ENCODE measurements at regions not wholly inside any gene's neighbourhood (a gene's known extent, or its start where the extent isn't known, plus 50 kb on each side); places are given as distances from the start of the nearest gene placed in this dataset.

DNA sequence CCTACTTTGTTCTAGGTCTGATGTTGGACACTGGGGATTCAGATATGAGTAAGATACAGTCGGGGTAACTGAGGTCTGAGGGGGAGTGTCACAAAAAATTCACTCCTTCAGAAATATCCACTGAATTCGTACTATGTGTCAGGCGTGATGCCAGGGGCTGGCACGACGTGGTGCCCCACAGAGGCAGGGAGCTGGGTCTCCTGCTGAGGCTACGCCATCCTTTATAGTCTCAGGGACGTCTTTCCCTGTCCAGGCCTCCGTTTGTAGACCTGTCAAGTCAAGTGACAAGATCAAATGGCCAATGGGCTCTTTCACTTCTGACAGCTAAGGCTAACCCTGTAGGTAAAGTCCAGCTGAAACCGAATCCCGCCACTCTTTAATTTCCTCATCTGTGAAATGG lies 118.8 kb upstream of the SMIM23 start:
- no peak overlapping the region for H2BK5ac ChIP-seq (ENCODE audit: low read depth, low read length, poor library complexity, severe bottlenecking)
- H3K18ac ChIP-seq (ENCODE audit: low read depth, low read length) = no peak overlapping the region
- BruUV-seq (replicated peaks) = no TSS peak
- no peak overlapping the region for H4K8ac ChIP-seq (ENCODE audit: low read depth in 2 of 2, low read length in 2 of 2)
- no peaks in the 10 kb centered on the region for H3K9me3 ChIP-seq (ENCODE audit: control insufficient read depth, insufficient read depth, low read length)
- no peak overlapping the region for H2AK9ac ChIP-seq (replicated peaks; ENCODE audit: low read depth, low read length, poor library complexity)
- no peak overlapping the region for H2AK5ac ChIP-seq (ENCODE audit: low read depth, low read length)
- no peak overlapping the region for H2AFZ ChIP-seq (replicated peaks; ENCODE audit: low read length, poor library complexity)
- 0 out of 2 replicates have a peak, but pooled peaks cover 2% of the 10 kb centered on the region for H3K4me1 ChIP-seq (ENCODE audit: control insufficient read depth, insufficient read depth, low read length)
- no peak overlapping the region for H3K4me3 ChIP-seq (ENCODE audit: insufficient read depth, low read depth, low read length)
- H4K5ac ChIP-seq (ENCODE audit: low read depth, low read length) = no peak overlapping the region
- ChIA-PET POLR2A (ENCODE audit: unreplicated experiment) (no interaction called here), CTCF (no interaction called here)
- no peak overlapping the region for H3K4ac ChIP-seq (ENCODE audit: low read depth, low read length)
- H3K9me1 ChIP-seq (ENCODE audit: insufficient read depth, low read length) = no peaks in the 10 kb centered on the region; the same call in 1 of the 2 replicates
- H3K27me3 ChIP-seq (ENCODE audit: control insufficient read depth, insufficient read depth, low read length) = peaks cover 6% of the 10 kb centered on the region
- no peak overlapping the region for H2BK120ac ChIP-seq (ENCODE audit: low read depth, low read length)
- TF ChIP-seq BHLHE40 (IDR thresholded peaks at IDR 0.05; ENCODE audit: low read depth, low read length) (no peak), MAFK (IDR thresholded peaks at IDR 0.05; ENCODE audit: low read depth, low read length) (no peak), CEBPB (IDR thresholded peaks at IDR 0.05; ENCODE audit: low read depth, low read length) (no peak), SMC3 (IDR thresholded peaks at IDR 0.05; ENCODE audit: low read depth, low read length) (no peak), MAZ (IDR thresholded peaks at IDR 0.05; ENCODE audit: borderline replicate concordance, low read depth, low read length) (no peak), MXI1 (IDR thresholded peaks at IDR 0.05; ENCODE audit: borderline replicate concordance, low read depth, low read length) (no peak), FOS (IDR thresholded peaks at IDR 0.05; ENCODE audit: low read depth, low read length) (no peak)
- dilution Hi-C loops (cut with HindIII; ENCODE audit: low sequenced_read_pairs, unreplicated experiment) = no loop called here
- no peak overlapping the region for H2BK20ac ChIP-seq (ENCODE audit: low read depth, low read length)
- DNase-seq = no peak
- no peaks in the 10 kb centered on the region for H4K20me1 ChIP-seq (ENCODE audit: insufficient read depth, low read length)
- H4K91ac ChIP-seq (ENCODE audit: insufficient read depth, low read depth, low read length) = no peak overlapping the region
- no peaks in the 10 kb centered on the region for H3K79me1 ChIP-seq (ENCODE audit: low read depth in 1 of 2, low read length in 2 of 2)
- no peak overlapping the region for H3K4me2 ChIP-seq (ENCODE audit: low read depth, low read length)
- ATAC-seq (ENCODE audit: low read depth) = no peak
- intact Hi-C loops (cut with micrococcal nuclease) = no loop called here
- no peak overlapping the region for H3K23ac ChIP-seq (ENCODE audit: low read depth, low read length)
- no peak overlapping the region for H3K27ac ChIP-seq (ENCODE audit: insufficient read depth, low read length)
- no peak overlapping the region for H3K9ac ChIP-seq (ENCODE audit: low read depth, low read length)
- no peak overlapping the region for H3K14ac ChIP-seq (replicated peaks; ENCODE audit: low read depth, low read length)
- no peak overlapping the region for H2BK15ac ChIP-seq (ENCODE audit: low read depth, low read length)
- H3K56ac ChIP-seq (ENCODE audit: extremely low read depth, insufficient read depth, low read length) = no peak overlapping the region
- no peaks in the 10 kb centered on the region for H3K36me3 ChIP-seq (ENCODE audit: control insufficient read depth, insufficient read depth, low read length)
- 92% methylated on average over 7 of the region's 10 CpGs; no CpG with 5 or more reads in 1 of the 2 experiments for WGBS, 2 experiments (ENCODE audit: extremely low coverage in 2 of 2, insufficient read length in 1 of 2)
- in situ Hi-C loops (cut with MboI; ENCODE audit: low sequenced_read_pairs) = no loop called here
